ENCODE measurements at regions not wholly inside any gene's neighbourhood (a gene's known extent, or its start where the extent isn't known, plus 50 kb on each side); places are given as distances from the start of the nearest gene placed in this dataset.
"Not testable (repeated sequence)": the region's sequence is repeated elsewhere in the genome, so short reads cannot be mapped to it uniquely, and the experiment has no call there.

DNA sequence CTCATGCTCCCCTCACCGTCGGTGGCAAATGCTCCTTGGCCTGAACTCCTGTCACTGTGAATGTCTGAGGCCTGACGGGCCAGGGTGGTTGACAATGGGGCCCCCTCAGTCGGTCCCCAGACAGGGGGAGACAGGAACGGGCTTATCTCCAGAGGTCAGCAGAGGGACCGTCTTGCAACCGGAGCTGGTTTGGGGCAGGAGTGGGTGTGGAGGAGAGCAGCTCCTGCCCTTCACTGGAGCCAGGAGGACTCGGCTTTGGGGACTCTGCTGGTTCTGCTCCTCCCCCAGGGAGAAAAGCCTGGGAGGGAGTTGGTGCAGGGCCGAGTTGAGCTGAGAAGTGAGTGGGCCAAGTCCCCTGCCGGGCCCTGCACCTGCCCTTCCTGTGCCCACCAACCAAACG lies 354.4 kb downstream of the BRD1 start:
- H3K4me3 ChIP-seq (ENCODE audit: low read depth, low read length): no peak overlapping the region

DNA sequence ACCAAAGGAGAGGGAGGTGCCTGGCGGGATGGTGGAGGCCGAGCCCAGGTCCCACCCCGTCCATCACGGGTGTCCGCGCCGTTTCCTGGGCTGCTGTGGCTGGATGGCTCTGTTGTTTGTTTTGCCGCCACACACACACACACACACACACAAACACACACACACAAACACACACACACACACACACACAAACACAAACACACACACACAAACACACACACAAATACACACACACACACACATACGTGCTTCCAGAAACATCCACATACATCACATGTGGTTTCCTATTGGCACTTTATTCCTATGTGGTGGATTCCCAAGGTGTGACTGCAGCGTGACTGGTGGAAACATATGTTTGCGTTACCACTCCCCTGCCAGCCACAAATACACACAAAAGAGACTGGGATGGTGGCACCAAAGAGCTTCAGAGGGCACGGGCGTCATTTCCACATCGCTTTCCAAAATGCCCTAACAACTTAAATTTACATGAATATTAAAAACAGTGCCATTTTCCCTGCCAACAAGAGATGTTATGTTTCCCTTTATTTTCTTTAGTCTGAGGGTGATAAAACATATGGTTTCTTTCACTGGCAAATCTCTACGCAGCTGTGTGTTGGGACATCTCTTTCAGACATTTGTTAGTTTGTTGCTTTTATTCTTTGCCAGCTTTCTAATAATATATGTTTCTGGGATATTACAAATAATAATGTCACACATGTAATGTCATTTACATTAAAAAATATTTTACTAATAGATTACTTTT lies 356.8 kb downstream of the BRD1 start:
- no peak overlapping the region for H3K4me3 ChIP-seq (ENCODE audit: low read depth, low read length)

DNA sequence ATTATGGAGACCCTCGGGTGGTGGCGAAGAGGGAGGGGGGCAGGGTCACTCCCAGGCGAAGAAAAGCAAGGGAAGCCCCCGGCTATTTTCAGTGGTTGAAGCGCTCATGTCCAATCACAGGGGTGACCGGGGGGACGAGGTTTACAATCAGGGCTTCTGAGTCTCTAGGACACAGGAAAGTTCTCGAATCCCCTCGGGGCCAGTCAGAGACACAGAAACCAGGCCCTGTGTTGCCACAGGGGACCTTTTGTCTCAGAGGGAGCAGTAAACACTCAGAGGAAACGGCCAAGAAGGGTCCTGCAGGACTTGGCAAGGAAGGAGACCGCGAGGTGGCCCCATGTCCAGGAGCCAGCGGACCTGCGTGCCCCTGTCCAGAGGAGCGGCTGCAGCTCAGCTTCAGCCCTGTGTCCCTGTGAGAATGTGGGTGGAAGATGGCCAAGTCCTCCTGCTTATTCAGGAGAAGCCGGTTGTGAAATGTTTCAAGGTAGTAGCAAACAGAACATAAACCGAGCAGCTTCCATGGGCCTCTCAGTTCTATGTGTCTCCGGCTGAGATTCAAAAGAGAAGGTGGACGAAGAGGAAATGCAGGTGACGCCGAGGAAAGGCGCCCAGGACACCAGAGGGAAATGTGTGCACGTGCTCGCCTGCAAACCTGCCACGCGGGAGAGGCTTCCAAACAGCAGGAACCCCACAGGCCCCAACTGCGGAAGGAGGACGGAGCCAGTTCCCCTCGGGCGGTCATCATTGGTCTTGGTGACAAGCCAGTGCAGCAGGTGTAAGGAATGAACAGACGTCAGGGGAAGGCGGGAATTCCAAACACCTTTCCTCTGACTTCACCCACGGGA lies 357.6 kb downstream of the BRD1 start:
- no peak overlapping the region for H3K4me3 ChIP-seq (ENCODE audit: low read depth, low read length)

DNA sequence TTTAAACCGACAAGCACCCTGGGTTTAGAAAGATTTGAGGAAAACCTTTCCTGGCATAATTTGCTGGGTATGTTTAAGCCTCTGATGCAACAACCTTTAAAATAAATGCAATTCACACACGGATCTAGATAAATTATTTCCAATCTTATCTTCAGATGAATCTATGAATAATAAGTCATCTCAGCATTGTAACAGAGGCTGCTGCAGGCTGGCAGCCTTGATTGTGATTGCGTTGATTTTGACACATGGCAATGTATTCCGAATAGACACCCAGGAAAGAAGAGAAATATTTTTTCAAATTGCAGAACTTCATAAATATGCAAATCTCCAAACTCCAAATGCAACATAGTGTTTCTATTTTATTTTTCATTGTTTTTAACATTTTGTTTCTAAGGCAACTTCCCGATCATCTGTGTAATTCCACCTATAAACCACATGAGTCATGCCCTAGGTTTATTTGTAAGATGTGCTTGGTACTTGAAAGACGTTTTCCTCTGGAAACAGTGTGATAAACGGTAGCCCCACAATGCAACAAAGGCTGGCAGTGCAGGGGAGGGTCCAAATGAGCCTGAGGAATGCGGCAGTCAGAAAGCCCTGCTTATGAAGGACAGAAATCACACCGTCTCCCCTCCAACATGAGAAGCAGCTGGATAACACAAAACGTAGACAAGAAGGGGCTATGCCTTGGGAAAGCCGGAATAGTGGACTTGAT lies 359.0 kb downstream of the BRD1 start:
- no peak overlapping the region for H3K4me3 ChIP-seq (ENCODE audit: low read depth, low read length)

DNA sequence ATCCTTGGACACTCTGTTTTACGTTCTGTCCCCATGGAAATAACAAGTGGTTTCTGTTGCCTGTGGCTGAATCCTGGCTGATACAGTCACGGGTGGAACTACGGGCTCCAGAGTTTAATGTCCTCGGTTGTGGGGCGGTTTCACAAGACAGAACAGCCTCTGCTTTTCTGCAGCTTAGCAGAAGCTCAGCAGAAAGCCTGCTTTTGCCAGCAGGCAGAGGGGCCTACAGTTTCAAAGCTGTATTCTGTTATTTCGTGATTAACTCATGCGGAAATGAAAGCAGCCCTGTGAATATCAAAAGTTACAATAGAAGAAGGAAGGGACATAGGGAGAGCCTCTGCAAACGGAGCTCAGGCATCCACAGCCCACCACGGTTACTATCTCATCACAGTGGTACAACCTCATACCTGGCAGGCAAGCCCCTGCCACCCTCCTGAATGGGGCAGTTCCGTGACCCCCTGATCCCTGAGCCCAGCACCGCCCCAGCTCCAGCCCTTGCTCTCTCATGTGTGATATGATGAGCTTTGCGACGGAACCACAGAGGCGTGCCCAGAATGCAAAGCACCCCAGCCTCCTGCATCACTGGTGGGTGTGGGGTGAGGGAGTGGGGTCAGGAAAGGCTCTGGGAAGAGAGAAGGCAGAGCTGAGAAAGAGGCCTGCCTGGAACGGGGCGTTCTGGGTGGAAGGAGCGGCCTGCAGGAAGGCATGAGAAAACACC lies 360.6 kb downstream of the BRD1 start:
- no peak overlapping the region for H3K4me3 ChIP-seq (ENCODE audit: low read depth, low read length)

DNA sequence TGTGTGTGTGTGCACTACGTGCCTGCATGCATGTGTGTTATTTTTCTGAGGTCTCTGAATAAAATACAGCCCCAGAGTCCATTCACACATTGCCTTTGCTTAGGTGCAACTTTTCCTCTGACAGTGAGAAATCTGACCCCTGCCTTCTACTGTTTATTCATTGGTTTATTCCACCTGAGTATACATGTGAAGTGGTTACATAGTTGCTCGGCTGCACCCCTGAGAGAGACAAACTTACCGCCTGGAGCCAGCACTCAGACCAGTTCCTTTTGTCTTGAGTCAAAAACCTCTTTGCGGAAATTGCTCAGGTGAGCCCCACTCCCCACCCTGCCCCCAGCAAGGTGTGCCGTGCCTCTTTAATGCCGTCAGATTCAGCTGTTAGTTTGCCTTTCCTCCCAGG lies 363.6 kb downstream of the BRD1 start:
- no peak overlapping the region for H3K4me3 ChIP-seq (ENCODE audit: low read depth, low read length)

DNA sequence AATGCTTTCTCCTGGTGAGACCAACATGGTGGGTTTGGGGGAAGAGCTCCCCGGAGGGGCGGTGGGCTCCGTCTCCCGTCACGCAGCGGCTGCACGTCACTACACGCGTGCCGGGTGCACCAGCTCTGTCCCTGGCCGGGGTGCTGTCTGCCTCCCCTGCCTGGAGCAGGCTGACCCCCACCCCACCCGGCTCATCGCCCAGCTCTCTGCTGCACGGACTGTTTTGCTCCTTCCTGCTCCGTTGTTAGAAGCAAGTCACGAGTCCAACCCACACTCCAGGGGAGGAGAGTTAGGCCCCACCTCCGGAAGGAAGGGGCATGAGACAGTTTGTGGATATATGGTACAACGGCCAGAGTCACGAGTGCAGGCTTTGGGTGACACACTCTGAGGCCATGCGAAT lies 364.9 kb downstream of the BRD1 start:
- H3K4me3 ChIP-seq (ENCODE audit: low read depth, low read length): no peak overlapping the region

DNA sequence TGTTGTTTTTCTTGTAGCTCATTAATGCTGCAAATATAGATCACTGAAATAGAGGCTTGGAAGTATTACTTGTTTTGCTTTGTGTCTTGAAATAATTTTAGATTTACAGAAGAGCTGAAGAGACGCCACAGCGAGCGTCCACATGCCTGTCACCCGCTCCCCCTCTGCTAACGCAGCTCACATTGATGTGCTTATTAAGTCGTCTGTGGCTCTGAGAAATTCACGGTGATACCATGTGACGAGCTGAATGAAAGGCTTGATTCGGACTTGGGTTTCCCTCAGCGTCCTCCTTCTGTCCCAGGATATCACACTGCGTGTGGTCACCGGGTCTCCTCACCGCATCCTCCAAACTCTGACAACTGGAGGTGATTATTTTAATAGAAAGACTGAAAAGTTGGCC lies 365.4 kb downstream of the BRD1 start:
- H3K4me3 ChIP-seq (ENCODE audit: low read depth, low read length): no peak overlapping the region

DNA sequence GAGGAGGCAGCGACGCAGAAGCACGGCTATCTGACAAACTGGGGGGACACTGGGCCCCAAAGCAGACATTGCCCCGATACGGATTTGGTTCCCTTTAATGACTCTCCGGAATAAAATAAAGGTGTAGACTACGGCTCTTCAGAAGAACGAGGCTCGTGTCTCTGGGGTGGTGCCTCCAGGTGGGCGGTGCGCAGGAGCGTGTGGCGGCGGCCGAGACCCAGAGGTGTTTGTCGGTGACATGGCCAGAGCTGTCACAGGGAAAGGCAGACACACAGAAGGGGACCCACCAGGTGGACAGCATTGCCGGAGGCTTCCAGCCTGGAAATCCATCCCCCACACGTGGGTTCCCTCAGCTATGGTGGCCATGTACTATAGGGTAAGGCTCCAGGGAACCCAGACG lies 366.0 kb downstream of the BRD1 start:
- no peak overlapping the region for H3K4me3 ChIP-seq (ENCODE audit: low read depth, low read length)

DNA sequence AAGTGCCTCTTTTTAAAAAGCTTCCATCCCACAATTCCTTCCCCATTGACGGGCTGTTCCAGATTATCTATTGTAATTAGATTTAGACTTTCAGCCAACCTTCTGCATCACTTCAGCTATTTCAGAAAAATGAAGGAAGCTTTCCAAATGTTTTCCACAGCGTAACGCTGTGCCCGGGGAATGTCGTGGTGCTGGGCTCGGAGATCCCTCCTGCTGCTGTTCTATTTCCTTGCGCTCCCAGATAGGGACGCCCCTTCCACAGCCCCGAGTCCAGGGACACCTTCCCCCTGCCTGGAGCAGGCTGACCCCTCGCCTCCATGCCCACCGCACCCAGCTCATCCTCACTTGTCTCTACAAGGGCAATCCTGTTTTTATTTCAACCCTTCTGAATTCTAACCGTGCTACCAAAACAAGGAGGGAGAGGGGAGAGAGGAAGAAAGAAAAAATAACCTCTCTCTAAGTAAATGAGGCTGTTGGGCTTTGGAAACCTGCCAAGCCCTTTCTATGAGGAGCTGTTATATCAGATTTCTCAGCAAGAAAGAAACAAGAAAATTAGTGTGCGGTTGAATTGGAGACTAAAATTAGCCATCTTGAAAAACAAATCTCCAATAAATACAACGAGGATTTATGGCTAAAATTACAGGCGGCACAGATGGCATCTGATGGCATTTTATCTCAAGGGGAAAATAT lies 366.9 kb downstream of the BRD1 start:
- no peak overlapping the region for H3K4me3 ChIP-seq (ENCODE audit: low read depth, low read length)

DNA sequence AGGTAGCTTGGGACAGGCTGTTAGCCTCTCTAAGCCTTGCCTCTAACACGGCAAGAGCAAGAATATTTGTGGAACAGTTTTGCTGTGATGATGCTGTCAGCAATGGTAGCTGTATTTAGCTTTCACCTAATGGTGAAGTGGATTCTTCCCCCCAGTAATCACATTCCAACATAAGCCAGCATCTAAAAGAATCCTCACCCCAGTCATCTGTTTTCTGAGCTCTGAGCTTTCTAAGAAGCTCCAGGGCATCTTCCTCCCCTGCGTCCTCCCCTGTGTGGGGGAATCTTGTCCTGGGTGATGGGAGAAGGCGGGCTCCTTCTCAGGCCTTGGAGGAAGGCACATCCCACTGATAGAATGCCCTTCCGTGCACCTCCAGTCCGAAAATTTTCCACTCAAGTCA lies 367.6 kb downstream of the BRD1 start:
- H3K4me3 ChIP-seq (ENCODE audit: low read depth, low read length): no peak overlapping the region

DNA sequence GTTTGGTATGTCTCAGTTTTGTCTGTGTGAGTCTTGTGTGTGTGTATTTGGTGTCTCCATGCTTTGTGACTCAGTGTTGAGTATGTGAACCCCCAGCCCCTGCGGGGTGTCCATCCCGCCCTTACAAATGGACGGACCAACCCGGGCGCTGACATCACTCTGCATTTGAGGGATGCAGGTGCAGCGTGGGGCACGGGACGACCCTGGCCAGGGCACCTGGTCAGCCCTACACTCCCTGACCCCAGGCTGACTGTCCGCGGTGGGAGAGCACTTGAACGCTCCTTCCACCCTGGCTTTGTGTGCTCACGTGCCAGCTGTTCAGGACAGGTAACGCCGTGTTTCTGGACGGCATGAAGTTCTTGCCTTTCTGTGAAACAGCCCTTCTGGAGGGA lies 369.0 kb downstream of the BRD1 start:
- no peak overlapping the region for H3K4me3 ChIP-seq (ENCODE audit: low read depth, low read length)

DNA sequence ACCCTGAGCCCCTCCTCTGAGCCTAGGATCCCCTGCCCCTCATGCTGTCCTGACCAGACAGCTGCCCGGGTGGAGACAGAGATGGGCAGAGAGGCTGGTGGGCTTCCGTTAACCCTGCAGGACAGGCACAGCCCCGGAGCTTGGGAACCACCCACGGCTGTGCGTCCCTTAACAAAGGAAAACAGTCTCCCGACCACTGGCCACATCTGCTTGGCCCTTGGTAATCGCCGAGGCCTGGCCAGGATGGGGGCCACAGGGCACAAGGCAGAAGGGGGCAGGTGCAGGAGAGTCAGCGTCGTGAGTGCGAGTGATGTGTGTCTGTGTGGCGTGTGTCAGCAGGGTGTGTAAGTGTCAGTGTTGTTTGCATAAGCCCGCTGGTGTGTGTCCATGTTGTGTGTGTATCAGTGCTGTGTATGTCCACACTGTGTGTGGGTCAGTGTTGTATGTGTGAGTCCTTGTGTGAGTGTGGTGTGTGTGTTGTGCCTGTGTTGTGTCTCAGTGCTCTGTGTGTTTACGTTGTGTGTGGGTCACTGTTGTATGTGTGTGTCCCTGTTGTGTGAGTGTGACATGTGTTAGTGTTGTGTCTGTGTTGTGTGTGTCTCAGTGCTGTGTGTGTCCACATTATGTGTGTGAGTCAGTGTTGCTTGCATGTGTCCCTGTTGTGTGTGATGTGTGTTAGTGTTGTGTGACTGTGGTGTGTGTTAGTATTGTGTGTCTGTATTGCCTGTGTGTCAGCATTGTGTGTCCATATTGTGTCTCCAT lies 369.5 kb downstream of the BRD1 start:
- no peak overlapping the region for H3K4me3 ChIP-seq (ENCODE audit: low read depth, low read length)

DNA sequence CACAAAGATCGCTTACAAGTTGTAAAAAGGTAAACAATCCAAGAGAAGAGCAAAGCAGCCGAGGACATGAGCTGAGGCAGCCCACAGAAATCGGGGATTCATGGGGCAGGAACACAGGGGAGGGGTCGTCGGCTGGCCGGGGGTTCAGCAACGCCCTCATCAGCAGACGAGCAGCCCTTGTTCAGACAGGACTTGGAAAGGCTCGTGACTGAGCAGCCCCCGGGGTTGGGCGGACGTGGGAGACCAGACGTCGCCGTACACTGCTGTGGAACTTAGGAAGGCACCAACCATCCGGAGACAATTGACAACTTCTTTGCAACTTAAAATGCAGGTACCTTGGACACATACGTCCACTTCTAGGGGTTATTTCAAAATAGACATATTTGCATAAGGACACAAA lies 370.5 kb downstream of the BRD1 start:
- H3K4me3 ChIP-seq (ENCODE audit: low read depth, low read length): no peak overlapping the region

DNA sequence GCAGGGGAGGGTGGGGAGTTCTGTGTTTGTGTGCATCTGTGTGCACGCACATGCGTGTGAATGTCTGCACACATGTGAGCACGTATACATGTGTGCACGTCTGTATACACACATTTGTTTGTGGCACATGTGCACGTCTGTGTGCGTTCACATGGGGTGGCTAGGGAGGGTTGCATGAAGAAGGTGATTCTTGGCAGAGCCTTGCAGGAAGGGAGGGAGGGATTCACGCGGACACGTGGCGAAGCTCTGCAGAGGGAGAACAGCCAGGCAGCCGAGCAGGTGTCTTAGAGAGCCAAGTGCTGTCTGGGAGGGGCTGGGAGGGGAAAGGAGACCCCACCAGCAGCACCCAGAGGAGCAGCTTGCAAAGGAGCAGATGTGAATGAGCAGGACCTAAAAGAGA lies 372.1 kb downstream of the BRD1 start:
- H3K4me3 ChIP-seq (ENCODE audit: low read depth, low read length): no peak overlapping the region

DNA sequence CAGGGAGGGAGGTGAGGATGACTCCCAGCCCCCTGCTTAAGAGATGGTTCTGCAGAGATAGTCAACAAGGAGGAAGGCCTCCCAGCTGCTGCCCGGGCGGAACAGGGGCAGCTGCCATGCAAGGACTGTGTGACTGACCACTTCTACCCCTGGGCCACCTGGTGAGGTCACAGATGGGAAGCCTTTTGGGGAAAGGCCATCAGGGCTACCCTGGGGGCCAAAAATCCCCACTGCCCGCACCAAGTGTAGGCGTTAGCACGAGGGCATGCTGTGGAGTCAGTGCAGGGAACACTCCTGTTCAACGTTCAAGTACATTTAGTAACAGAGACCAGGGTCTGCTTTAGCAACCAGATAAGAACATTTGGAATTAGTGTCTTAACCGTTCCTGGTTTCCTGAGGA lies 372.9 kb downstream of the BRD1 start:
- no peak overlapping the region for H3K4me3 ChIP-seq (ENCODE audit: low read depth, low read length)

DNA sequence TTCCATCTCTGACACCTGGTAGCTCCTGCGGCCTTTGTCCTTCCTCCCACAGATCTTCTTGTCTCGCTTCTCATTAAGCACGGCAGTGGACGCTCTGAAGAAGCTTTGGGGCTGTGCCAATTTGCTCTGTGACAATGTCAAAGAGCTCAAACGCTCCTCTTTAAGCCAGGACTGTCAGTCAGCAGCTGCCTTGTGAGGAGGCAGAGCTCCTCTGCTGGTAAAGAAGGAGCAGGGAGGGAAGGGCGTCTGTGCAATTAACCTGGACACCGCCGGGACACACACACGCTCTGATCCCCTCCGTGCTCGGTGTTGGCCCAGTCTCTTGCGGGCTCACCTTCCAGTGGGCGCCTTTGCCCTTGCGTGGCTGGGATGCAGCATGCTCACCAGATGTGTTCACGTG lies 373.9 kb downstream of the BRD1 start:
- H3K4me3 ChIP-seq (ENCODE audit: low read depth, low read length): no peak overlapping the region

DNA sequence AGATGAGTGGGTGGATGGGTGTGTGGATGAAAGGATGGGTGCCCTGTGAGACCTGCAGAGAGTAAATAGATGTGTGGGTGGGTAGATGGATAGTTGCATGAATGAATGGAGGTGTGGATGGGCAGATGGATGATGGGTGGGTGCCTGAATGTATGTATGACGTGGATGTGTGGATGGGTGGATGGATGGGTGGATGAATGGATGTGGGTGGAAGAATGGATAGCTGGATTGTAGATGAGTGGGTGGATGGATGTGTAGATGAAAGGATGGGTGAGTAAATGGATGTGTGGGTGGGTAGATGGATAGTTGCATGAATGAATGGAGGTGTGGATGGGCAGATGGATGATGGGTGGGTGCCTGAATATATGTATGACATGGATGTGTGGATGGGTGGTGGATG lies 374.7 kb downstream of the BRD1 start:
- not testable (repeated sequence) for H3K4me3 ChIP-seq (ENCODE audit: low read depth, low read length)

DNA sequence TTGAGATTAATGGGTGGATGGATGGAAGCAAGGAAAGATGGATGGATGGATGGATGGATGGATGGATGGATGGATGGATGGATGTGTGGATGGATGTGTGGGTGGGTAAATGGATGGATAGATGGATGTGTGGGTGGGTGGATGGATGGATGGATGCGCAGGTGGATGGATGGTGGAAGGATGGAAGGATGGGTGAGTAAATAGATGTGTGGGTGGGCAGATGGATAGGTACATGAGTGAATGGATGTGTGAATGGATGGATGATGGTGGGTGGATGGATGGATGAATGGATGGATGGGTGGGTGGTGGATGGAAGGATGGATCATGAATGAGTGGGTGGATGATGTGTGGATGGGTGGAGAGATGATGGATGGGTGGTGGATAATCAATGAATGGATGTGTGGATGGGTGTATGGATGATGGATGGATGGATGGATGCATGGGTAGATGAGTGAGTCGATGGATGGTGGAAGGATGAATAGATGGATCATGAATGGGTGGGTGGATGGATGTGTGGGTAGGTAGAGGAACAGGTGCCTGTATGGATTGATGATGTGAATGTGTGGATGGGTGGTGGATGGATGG lies 375.2 kb downstream of the BRD1 start:
- H3K4me3 ChIP-seq (ENCODE audit: low read depth, low read length): no peak overlapping the region
